ENCODE measurements at regions not wholly inside any gene's neighbourhood (a gene's known extent, or its start where the extent isn't known, plus 50 kb on each side); places are given as distances from the start of the nearest gene placed in this dataset.

GRCh38 chr4:57249083-57249482, 138.9 kb upstream of the IGFBP7 start:
- ChIA-PET CTCF (no interaction called here), POLR2A (no interaction called here)
- no peaks in the 10 kb centered on the region for H4K20me1 ChIP-seq (ENCODE audit: insufficient read depth)
- 0% methylated on average over 1 of the region's 1 CpG for WGBS (ENCODE audit: low lambda C conversion rate)
- no peak overlapping the region for H2AFZ ChIP-seq (ENCODE audit: low read depth)
- no peaks in the 10 kb centered on the region for H3K27me3 ChIP-seq (ENCODE audit: insufficient read depth)
- TF ChIP-seq ELF1 (IDR thresholded peaks at IDR 0.05): no peak
- TF ChIP-seq FOSL2 (IDR thresholded peaks at IDR 0.05; ENCODE audit: borderline replicate concordance, low read depth): no peak
- no peaks in the 10 kb centered on the region for H3K9me2 ChIP-seq
- no peak overlapping the region for H3K4me2 ChIP-seq
- no peak overlapping the region for H3K4me3 ChIP-seq (ENCODE audit: low read depth in 2 of 2, low read length in 1 of 2)
- H3K36me3 ChIP-seq (replicated peaks in 1 of 2; ENCODE audit: control insufficient read depth in 1 of 2, insufficient read depth in 2 of 2, low read length in 1 of 2): no peaks in the 10 kb centered on the region
- no peaks in the 10 kb centered on the region for H3K4me1 ChIP-seq (ENCODE audit: control insufficient read depth in 1 of 2, insufficient read depth in 2 of 2, low read depth in 1 of 2, low read length in 1 of 2)
- no peaks in the 10 kb centered on the region for H3K9me3 ChIP-seq
- no peak overlapping the region for H3K9ac ChIP-seq
- no peak for DNase-seq
- H3K79me2 ChIP-seq (ENCODE audit: insufficient read depth): no peaks in the 10 kb centered on the region
- no peaks in the 10 kb centered on the region for H3F3A ChIP-seq (replicated peaks; ENCODE audit: insufficient read depth)
- H3K27ac ChIP-seq (ENCODE audit: low read depth in 2 of 2, low read length in 1 of 2): no peak overlapping the region

GRCh38 chr4:57243076-57243475, 132.9 kb upstream of the IGFBP7 start:
- 37% methylated on average over 2 of the region's 2 CpGs for whole genome bisulfite sequencing (ENCODE audit: low lambda C conversion rate)
- H3K4me2 ChIP-seq: no peak overlapping the region
- no peaks in the 10 kb centered on the region for H3F3A ChIP-seq (replicated peaks; ENCODE audit: insufficient read depth)
- TF ChIP-seq SIN3A (IDR thresholded peaks at IDR 0.05; ENCODE audit: borderline replicate concordance, low read depth, low read length) (no peak), RXRA (IDR thresholded peaks at IDR 0.05; ENCODE audit: borderline replicate concordance, low read depth) (no peak), RFX5 (IDR thresholded peaks at IDR 0.05; ENCODE audit: low read length) (no peak)
- no peaks in the 10 kb centered on the region for H3K79me2 ChIP-seq (ENCODE audit: insufficient read depth)
- no peaks in the 10 kb centered on the region for H3K4me1 ChIP-seq (ENCODE audit: control insufficient read depth in 1 of 2, insufficient read depth in 2 of 2, low read depth in 1 of 2, low read length in 1 of 2)
- no peak overlapping the region for H3K27ac ChIP-seq (ENCODE audit: low read depth in 2 of 2, low read length in 1 of 2)
- no peak overlapping the region for H3K9ac ChIP-seq
- ChIA-PET CTCF (no interaction called here), POLR2A (no interaction called here)
- DNase-seq: no peak
- no peak overlapping the region for H3K4me3 ChIP-seq (ENCODE audit: low read depth in 2 of 2, low read length in 1 of 2)
- no peak overlapping the region for H2AFZ ChIP-seq (ENCODE audit: low read depth)
- no peaks in the 10 kb centered on the region for H3K9me3 ChIP-seq
- H3K9me2 ChIP-seq: no peaks in the 10 kb centered on the region
- no peaks in the 10 kb centered on the region for H3K36me3 ChIP-seq (replicated peaks in 1 of 2; ENCODE audit: control insufficient read depth in 1 of 2, insufficient read depth in 2 of 2, low read length in 1 of 2)
- no peaks in the 10 kb centered on the region for H3K27me3 ChIP-seq (ENCODE audit: insufficient read depth)
- H4K20me1 ChIP-seq (ENCODE audit: insufficient read depth): no peaks in the 10 kb centered on the region

GRCh38 chr4:57234252-57234775, 124.1 kb upstream of the IGFBP7 start:
- no peaks in the 10 kb centered on the region for H3F3A ChIP-seq (replicated peaks; ENCODE audit: insufficient read depth)
- no peak overlapping the region for H3K27ac ChIP-seq (ENCODE audit: low read depth in 2 of 2, low read length in 1 of 2)
- 70% methylated on average over 12 of the region's 12 CpGs for WGBS (ENCODE audit: low lambda C conversion rate)
- H3K4me3 ChIP-seq (ENCODE audit: low read depth in 2 of 2, low read length in 1 of 2): no peak overlapping the region
- peaks cover 0 to 3% of the 10 kb centered on the region in 2 experiments; a peak in 1 of 4 replicates for H3K4me1 ChIP-seq (ENCODE audit: control insufficient read depth in 1 of 2, insufficient read depth in 2 of 2, low read depth in 1 of 2, low read length in 1 of 2)
- no peak overlapping the region for H2AFZ ChIP-seq (ENCODE audit: low read depth)
- POLR2A ChIA-PET: no interaction called here
- H3K79me2 ChIP-seq (ENCODE audit: insufficient read depth): no peaks in the 10 kb centered on the region
- H3K9me3 ChIP-seq: no peaks in the 10 kb centered on the region
- H4K20me1 ChIP-seq (ENCODE audit: insufficient read depth): no peaks in the 10 kb centered on the region
- no peak overlapping the region for H3K9ac ChIP-seq
- CTCF ChIA-PET: no interaction called here
- no peaks in the 10 kb centered on the region for H3K9me2 ChIP-seq
- H3K27me3 ChIP-seq (ENCODE audit: insufficient read depth): no peaks in the 10 kb centered on the region
- H3K36me3 ChIP-seq (replicated peaks in 1 of 2; ENCODE audit: control insufficient read depth in 1 of 2, insufficient read depth in 2 of 2, low read length in 1 of 2): no peaks in the 10 kb centered on the region
- no peak overlapping the region for H3K4me2 ChIP-seq
- DNase-seq: no peak
- TF ChIP-seq SMC3 (IDR thresholded peaks at IDR 0.05; ENCODE audit: low read depth, low read length) (no peak), USF1 (IDR thresholded peaks at IDR 0.05; ENCODE audit: borderline replicate concordance, low read depth) (no peak), RCOR1 (IDR thresholded peaks at IDR 0.05; ENCODE audit: low read length) (no peak), EZH2phosphoT487 (IDR thresholded peaks at IDR 0.05; ENCODE audit: borderline replicate concordance, low read depth) (no peak), NRF1 (IDR thresholded peaks at IDR 0.05; ENCODE audit: low read depth, low read length) (no peak), ELF1 (IDR thresholded peaks at IDR 0.05) (no peak), GATA2 (CRISPR knock-in tag; IDR thresholded peaks at IDR 0.05) (no peak), SIN3A (IDR thresholded peaks at IDR 0.05; ENCODE audit: borderline replicate concordance, low read depth, low read length) (no peak), RFX5 (IDR thresholded peaks at IDR 0.05; ENCODE audit: low read length) (no peak), TCF12 (IDR thresholded peaks at IDR 0.05) (no peak), ZBTB33 (IDR thresholded peaks at IDR 0.05; ENCODE audit: borderline replicate concordance, low read depth) (no peak), YY1 (IDR thresholded peaks at IDR 0.05; ENCODE audit: low read depth) (no peak), MXI1 (IDR thresholded peaks at IDR 0.05; ENCODE audit: low read depth, low read length) (no peak), IRF3 (IDR thresholded peaks at IDR 0.05; ENCODE audit: low read depth, low read length) (no peak), EP300 (IDR thresholded peaks at IDR 0.05; ENCODE audit: borderline replicate concordance in 1 of 2, low read depth in 1 of 2, low read length in 1 of 2) (no peak)

Measured in SK-N-SH (cell line).